GM13976 (cell line): ENCODE measurements at regions not wholly inside any gene's neighbourhood (a gene's known extent, or its start where the extent isn't known, plus 50 kb on each side); places are given as distances from the start of the nearest gene placed in this dataset.

ENCODE experiments used
- DNase-seq: peaks from one replicate; pipeline ENCODE4 v3.0.0; 2012; ENCODE audit warnings: low spot score
- CTCF ChIP-seq: IDR thresholded peaks from 2 replicates; pipeline ENCODE4 v1.5.1; 2012; ENCODE audit warnings: borderline replicate concordance, mild to moderate bottlenecking; ENCODE audit not compliant: insufficient read depth; ENCODE audit errors: extremely low read depth, missing control alignments, control extremely low read depth
- in situ Hi-C: fragments of 300-500 bp; cut with MboI; formaldehyde crosslinking; loops from one replicate; pipeline ENCODE4 v1.12.0; 2022; ENCODE audit warnings: low sequenced_read_pairs, mixed read lengths, inconsistent platforms; ENCODE audit not compliant: unreplicated experiment

- in situ Hi-C loops: no loop called here
- no peak for TF ChIP-seq CTCF
- no peak for DNase-seq
Observed at GRCh38 chr10:3494838-3495230, 290.2 kb downstream of the KLF6 start.

DNA sequence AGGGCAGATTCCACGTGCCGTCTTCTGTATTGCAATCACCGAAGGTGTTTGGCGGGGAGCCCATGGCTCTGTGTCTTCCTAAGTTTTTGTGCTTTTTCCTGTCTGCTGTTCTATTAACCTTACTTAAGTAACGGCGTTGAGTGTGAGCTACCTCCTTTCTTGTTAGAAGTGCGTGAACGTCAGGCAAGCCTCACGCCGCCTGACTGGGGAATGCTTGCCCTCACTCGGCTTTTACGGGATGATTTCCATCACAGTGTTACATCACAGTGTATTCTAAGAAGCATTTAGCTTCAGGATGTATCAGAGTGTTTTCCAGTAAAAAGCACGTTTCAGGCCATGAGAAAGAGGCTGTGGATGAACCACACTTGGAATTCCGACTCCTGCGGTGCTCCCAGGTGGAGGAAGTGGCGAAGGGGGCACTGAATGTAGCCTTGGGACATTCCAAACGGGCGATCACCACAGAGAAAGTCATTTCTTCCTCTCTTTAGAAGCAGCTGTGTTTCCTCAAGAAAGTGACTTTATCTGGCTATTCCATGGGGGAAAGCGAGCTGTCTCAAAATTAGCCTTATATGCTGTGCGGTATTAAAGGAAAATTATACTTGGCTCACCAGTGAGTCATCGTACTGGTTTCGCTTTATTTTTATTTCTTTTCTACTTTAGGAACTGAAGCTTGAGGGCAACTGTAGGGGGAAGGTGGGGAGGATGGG, 290.7 kb downstream of the KLF6 start:
- in situ Hi-C loops: no loop called here
- no peak for DNase-seq
- TF ChIP-seq CTCF: no peak

DNA sequence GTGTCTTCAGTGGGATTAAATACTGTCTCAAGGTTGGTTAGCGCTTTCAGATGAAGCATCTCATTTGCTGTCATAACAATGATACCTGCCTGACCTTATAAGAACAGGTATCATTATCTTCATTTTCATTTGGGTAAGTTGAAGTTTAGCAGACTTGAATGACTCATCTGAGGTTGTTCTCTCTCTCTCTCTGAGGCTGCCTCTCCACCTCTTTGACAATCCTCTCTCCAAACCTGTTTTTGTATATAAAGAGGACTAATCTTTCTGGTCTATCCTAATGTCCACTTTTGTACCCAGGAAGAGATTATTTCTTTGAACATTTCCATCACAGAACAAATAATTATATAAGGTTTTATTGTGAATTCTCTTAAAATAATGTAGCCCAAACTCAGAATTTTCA, 291.4 kb downstream of the KLF6 start:
- no peak for DNase-seq
- in situ Hi-C loops: no loop called here
- TF ChIP-seq CTCF: no peak

- no peak for DNase-seq
- in situ Hi-C loops: no loop called here
- no peak for TF ChIP-seq CTCF
Observed at GRCh38 chr10:3491571-3491970, 293.4 kb downstream of the KLF6 start.

- no peak for DNase-seq
- no peak for TF ChIP-seq CTCF
- in situ Hi-C loops: no loop called here
Observed at GRCh38 chr10:3487228-3487627, 297.8 kb downstream of the KLF6 start.

GRCh38 chr10:3486346-3487065, 298.5 kb downstream of the KLF6 start:
- no peak for TF ChIP-seq CTCF
- in situ Hi-C loops: no loop called here
- no peak for DNase-seq
